ENCODE measurements at regions not wholly inside any gene's neighbourhood (a gene's known extent, or its start where the extent isn't known, plus 50 kb on each side); places are given as distances from the start of the nearest gene placed in this dataset.
"Not testable (repeated sequence)": the region's sequence is repeated elsewhere in the genome, so short reads cannot be mapped to it uniquely, and the experiment has no call there.

GRCh38 chr4:116272336-116272735 is 813.0 kb downstream of the TRAM1L1 start:
- no peaks in the 10 kb centered on the region for H3K36me3 ChIP-seq
- intact Hi-C loops (cut with micrococcal nuclease): no loop called here
- H3K4me3 ChIP-seq: no peak overlapping the region
- no peak for TF ChIP-seq CTCF (IDR thresholded peaks at IDR 0.05; ENCODE audit: borderline replicate concordance)
- H3K9me3 ChIP-seq (replicated peaks): peaks cover 37% of the 10 kb centered on the region
- H3K27ac ChIP-seq (replicated peaks): no peak overlapping the region
- no peaks in the 10 kb centered on the region for H3K4me1 ChIP-seq
- no peaks in the 10 kb centered on the region for H3K27me3 ChIP-seq (ENCODE audit: low read depth)
- no peak for DNase-seq

GRCh38 chr4:116260931-116261330 is 824.4 kb downstream of the TRAM1L1 start:
- DNase-seq; intact Hi-C loops (cut with micrococcal nuclease); H3K27me3 ChIP-seq (ENCODE audit: low read depth); H3K4me1 ChIP-seq; H3K4me3 ChIP-seq; H3K27ac ChIP-seq (replicated peaks); H3K36me3 ChIP-seq: not testable (repeated sequence)
- peaks cover 68% of the 10 kb centered on the region for H3K9me3 ChIP-seq (replicated peaks)

- H3K4me1 ChIP-seq: no peaks in the 10 kb centered on the region
- H3K9me3 ChIP-seq (replicated peaks): peaks cover 3% of the 10 kb centered on the region
- intact Hi-C loops (cut with micrococcal nuclease): no loop called here
- no peak for DNase-seq
- H3K36me3 ChIP-seq: no peaks in the 10 kb centered on the region
- H3K27ac ChIP-seq (replicated peaks): no peak overlapping the region
- no peak for TF ChIP-seq CTCF (IDR thresholded peaks at IDR 0.05; ENCODE audit: borderline replicate concordance)
- no peaks in the 10 kb centered on the region for H3K27me3 ChIP-seq (ENCODE audit: low read depth)
- no peak overlapping the region for H3K4me3 ChIP-seq
These were observed 840.6 kb downstream of the TRAM1L1 start for GRCh38 chr4:116244771-116245170.

GRCh38 chr4:116243431-116243830 is 841.9 kb downstream of the TRAM1L1 start:
- Histone ChIP-seq H3K36me3 (no peaks in the 10 kb centered on the region), H3K9me3 (replicated peaks) (no peaks in the 10 kb centered on the region), H3K4me1 (no peaks in the 10 kb centered on the region), H3K27ac (replicated peaks) (no peak overlapping the region), H3K4me3 (no peak overlapping the region), H3K27me3 (ENCODE audit: low read depth) (no peaks in the 10 kb centered on the region)
- no peak for DNase-seq
- no peak for TF ChIP-seq CTCF (IDR thresholded peaks at IDR 0.05; ENCODE audit: borderline replicate concordance)
- intact Hi-C loops (cut with micrococcal nuclease): no loop called here

GRCh38 chr4:116233971-116234370 is 851.4 kb downstream of the TRAM1L1 start:
- TF ChIP-seq CTCF (IDR thresholded peaks at IDR 0.05; ENCODE audit: borderline replicate concordance): no peak
- Histone ChIP-seq H3K4me3 (no peak overlapping the region), H3K9me3 (replicated peaks) (no peaks in the 10 kb centered on the region), H3K4me1 (no peaks in the 10 kb centered on the region), H3K27me3 (ENCODE audit: low read depth) (no peaks in the 10 kb centered on the region), H3K27ac (replicated peaks) (no peak overlapping the region), H3K36me3 (no peaks in the 10 kb centered on the region)
- intact Hi-C loops (cut with micrococcal nuclease): no loop called here
- no peak for DNase-seq

GRCh38 chr4:116231999-116232398 is 853.4 kb downstream of the TRAM1L1 start:
- intact Hi-C loops (cut with micrococcal nuclease): not testable (repeated sequence)

GRCh38 chr4:116229420-116229819 is 856.0 kb downstream of the TRAM1L1 start:
- intact Hi-C loops (cut with micrococcal nuclease): no loop called here
- H3K27ac ChIP-seq (replicated peaks): no peak overlapping the region
- DNase-seq: no peak
- no peak overlapping the region for H3K4me3 ChIP-seq
- no peaks in the 10 kb centered on the region for H3K36me3 ChIP-seq
- no peak for TF ChIP-seq CTCF (IDR thresholded peaks at IDR 0.05; ENCODE audit: borderline replicate concordance)
- no peaks in the 10 kb centered on the region for H3K27me3 ChIP-seq (ENCODE audit: low read depth)
- peaks cover 13% of the 10 kb centered on the region for H3K9me3 ChIP-seq (replicated peaks)
- H3K4me1 ChIP-seq: no peaks in the 10 kb centered on the region

More at GRCh38 chr4:116231999-116232398, 853.4 kb downstream of the TRAM1L1 start:
- not testable (repeated sequence) for H3K4me1 ChIP-seq; H3K27me3 ChIP-seq (ENCODE audit: low read depth); H3K27ac ChIP-seq (replicated peaks); H3K4me3 ChIP-seq; H3K36me3 ChIP-seq; DNase-seq
- H3K9me3 ChIP-seq (replicated peaks): peaks cover 13% of the 10 kb centered on the region

All from left ventricle myocardium inferior (tissue), 1 donor.